Neuron (in vitro differentiated cells): ENCODE measurements at regions not wholly inside any gene's neighbourhood (a gene's known extent, or its start where the extent isn't known, plus 50 kb on each side); places are given as distances from the start of the nearest gene placed in this dataset.
"Not testable (repeated sequence)": the region's sequence is repeated elsewhere in the genome, so short reads cannot be mapped to it uniquely, and the experiment has no call there.

Experiments used
- H2AFZ ChIP-seq: one replicate; pipeline ENCODE4 v1.6.1; 2013; ENCODE audit warnings: low read depth, mild to moderate bottlenecking, inconsistent platforms, low read length, moderate library complexity
- H3K27me3 ChIP-seq: one replicate; pipeline ENCODE4 v1.6.1; 2013; ENCODE audit warnings: low read length; ENCODE audit not compliant: insufficient read depth
- H3K36me3 ChIP-seq: one replicate; pipeline ENCODE4 v1.6.1; 2013; ENCODE audit warnings: low read length; ENCODE audit not compliant: insufficient read depth
- H3K4me1 ChIP-seq: one replicate; pipeline ENCODE4 v1.6.1; 2013; ENCODE audit warnings: low read length; ENCODE audit not compliant: insufficient read depth
- H3K4me3 ChIP-seq: 2 replicates; pipeline ENCODE4 v1.5.1; 2013; ENCODE audit warnings: mild to moderate bottlenecking, low read length, moderate library complexity
- H3K9me3 ChIP-seq: one replicate; pipeline ENCODE4 v1.6.1; 2013; ENCODE audit warnings: low read length

DNA sequence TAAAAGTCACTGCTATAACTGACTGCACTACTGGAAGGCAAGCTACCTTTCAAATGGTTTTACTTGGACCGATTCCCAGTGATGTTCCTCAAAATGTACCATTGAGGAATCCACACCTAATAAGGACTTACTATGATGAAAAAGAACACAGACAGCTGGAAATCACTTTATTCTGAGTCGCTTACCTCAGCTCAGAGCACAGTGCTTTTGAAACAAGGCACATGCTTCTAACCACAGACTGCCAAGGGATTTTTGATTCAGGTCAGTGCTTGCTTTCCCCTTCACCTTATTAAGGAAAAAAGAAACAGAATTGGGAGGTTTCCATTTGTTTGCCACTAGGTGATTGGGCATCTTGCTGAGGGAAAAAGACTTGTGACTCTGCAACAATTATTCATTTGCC lies 707.5 kb upstream of the FSHR start:
- H3K4me1 ChIP-seq = peaks cover 6% of the 10 kb centered on the region
- no peaks in the 10 kb centered on the region for H3K27me3 ChIP-seq
- no peaks in the 10 kb centered on the region for H3K9me3 ChIP-seq
- H3K36me3 ChIP-seq = no peaks in the 10 kb centered on the region
- no peak overlapping the region for H2AFZ ChIP-seq
- H3K4me3 ChIP-seq = no peak overlapping the region

- peaks cover 6% of the 10 kb centered on the region for H3K4me1 ChIP-seq
- H3K27me3 ChIP-seq = no peaks in the 10 kb centered on the region
- H3K36me3 ChIP-seq = no peaks in the 10 kb centered on the region
- H3K9me3 ChIP-seq = no peaks in the 10 kb centered on the region
- H3K4me3 ChIP-seq = no peak overlapping the region
- no peak overlapping the region for H2AFZ ChIP-seq
These were observed 706.5 kb upstream of the FSHR start for GRCh38 chr2:49860834-49861233.

- Histone ChIP-seq H2AFZ (no peak overlapping the region), H3K36me3 (no peaks in the 10 kb centered on the region), H3K27me3 (no peaks in the 10 kb centered on the region), H3K9me3 (no peaks in the 10 kb centered on the region), H3K4me3 (no peak overlapping the region), H3K4me1 (peaks cover 6% of the 10 kb centered on the region)
These were observed 705.9 kb upstream of the FSHR start for GRCh38 chr2:49860170-49860569.

GRCh38 chr2:49858657-49859056 lies 704.3 kb upstream of the FSHR start:
- Histone ChIP-seq H3K36me3 (no peaks in the 10 kb centered on the region), H3K4me1 (peaks cover 6% of the 10 kb centered on the region), H3K9me3 (no peaks in the 10 kb centered on the region), H3K4me3 (no peak overlapping the region), H3K27me3 (no peaks in the 10 kb centered on the region), H2AFZ (no peak overlapping the region)

GRCh38 chr2:49858113-49858490 lies 703.8 kb upstream of the FSHR start:
- peaks cover 6% of the 10 kb centered on the region for H3K4me1 ChIP-seq
- no peak overlapping the region for H2AFZ ChIP-seq
- no peaks in the 10 kb centered on the region for H3K36me3 ChIP-seq
- H3K9me3 ChIP-seq = no peaks in the 10 kb centered on the region
- H3K4me3 ChIP-seq = no peak overlapping the region
- no peaks in the 10 kb centered on the region for H3K27me3 ChIP-seq

GRCh38 chr2:49857371-49858112 lies 703.2 kb upstream of the FSHR start:
- no peaks in the 10 kb centered on the region for H3K9me3 ChIP-seq
- no peaks in the 10 kb centered on the region for H3K36me3 ChIP-seq
- H2AFZ ChIP-seq = no peak overlapping the region
- H3K27me3 ChIP-seq = no peaks in the 10 kb centered on the region
- H3K4me3 ChIP-seq = no peak overlapping the region
- peaks cover 6% of the 10 kb centered on the region for H3K4me1 ChIP-seq

DNA sequence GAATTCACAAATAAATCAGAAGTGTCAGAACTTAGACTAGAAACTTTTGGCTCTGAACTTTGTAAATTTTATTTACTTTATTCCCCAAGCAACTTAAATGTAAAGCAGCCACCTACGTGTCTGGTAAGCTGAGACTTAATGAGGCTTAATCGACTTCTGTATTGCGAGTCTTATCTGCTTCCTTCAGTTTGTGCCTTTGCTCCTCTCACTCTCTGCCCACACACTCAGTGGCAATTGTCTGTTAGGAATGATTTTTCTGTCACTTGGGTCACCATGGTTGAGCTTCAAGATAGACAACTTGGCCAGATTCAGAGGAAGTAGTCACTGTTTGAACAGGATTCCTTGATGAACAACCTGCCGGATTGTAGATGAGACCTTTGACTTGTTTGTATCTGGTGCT lies 691.4 kb upstream of the FSHR start:
- Histone ChIP-seq H3K36me3 (no peaks in the 10 kb centered on the region), H3K4me1 (peaks cover 10% of the 10 kb centered on the region), H3K9me3 (no peaks in the 10 kb centered on the region), H3K27me3 (no peaks in the 10 kb centered on the region), H2AFZ (no peak overlapping the region), H3K4me3 (no peak overlapping the region)

- H3K4me1 ChIP-seq = peaks cover 10% of the 10 kb centered on the region
- H3K9me3 ChIP-seq = no peaks in the 10 kb centered on the region
- no peaks in the 10 kb centered on the region for H3K27me3 ChIP-seq
- no peak overlapping the region for H2AFZ ChIP-seq
- H3K36me3 ChIP-seq = no peaks in the 10 kb centered on the region
- no peak overlapping the region for H3K4me3 ChIP-seq
These were observed 690.7 kb upstream of the FSHR start for GRCh38 chr2:49845021-49845420.

DNA sequence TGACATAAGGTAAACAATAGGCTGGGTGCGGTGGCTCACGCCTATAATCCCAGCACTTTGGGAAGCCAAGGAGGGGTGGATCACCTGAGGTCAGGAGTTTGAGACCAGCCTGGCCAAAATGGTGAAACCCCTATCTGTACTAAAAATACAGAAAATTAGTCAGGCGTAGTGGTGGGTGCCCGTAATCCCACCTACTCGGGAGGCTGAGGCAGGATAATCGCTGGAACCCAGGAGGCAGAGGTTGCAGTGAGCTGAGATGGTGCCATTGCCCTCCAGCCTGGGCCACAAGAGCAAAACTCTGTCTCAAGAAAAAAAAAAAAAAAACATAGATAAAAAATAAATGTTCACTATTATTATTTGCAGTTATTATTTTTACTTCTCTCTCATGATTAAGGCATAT lies 689.8 kb upstream of the FSHR start:
- not testable (repeated sequence) for H3K36me3 ChIP-seq, H3K4me3 ChIP-seq, H3K9me3 ChIP-seq, H2AFZ ChIP-seq, H3K27me3 ChIP-seq
- peaks cover 10% of the 10 kb centered on the region for H3K4me1 ChIP-seq

DNA sequence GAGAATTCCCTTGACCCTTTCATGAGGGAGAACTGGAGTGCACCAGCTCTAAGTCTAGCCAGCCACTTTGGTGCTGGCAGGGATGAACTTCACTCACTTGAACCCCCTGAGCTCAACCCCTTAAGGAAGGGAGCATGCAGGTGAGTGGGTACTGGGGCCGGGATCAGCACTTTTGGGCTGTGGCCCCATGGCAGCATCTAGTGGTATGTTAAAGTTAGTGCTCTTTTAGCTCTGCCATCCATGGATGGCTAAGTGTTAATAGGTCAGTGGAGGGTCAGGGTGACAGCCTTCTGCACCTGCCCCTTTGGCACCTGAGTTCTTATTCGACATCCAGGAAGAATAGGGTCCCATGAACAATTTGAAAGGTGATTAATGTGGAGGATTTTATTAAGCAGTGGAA lies 689.0 kb upstream of the FSHR start:
- Histone ChIP-seq H3K4me3 (no peak overlapping the region), H2AFZ (no peak overlapping the region), H3K36me3 (no peaks in the 10 kb centered on the region), H3K9me3 (no peaks in the 10 kb centered on the region), H3K27me3 (no peaks in the 10 kb centered on the region), H3K4me1 (peaks cover 10% of the 10 kb centered on the region)

GRCh38 chr2:49840428-49840975 lies 686.2 kb upstream of the FSHR start:
- Histone ChIP-seq H3K27me3 (no peaks in the 10 kb centered on the region), H2AFZ (no peak overlapping the region), H3K4me3 (no peak overlapping the region), H3K36me3 (no peaks in the 10 kb centered on the region), H3K9me3 (no peaks in the 10 kb centered on the region), H3K4me1 (peaks cover 6% of the 10 kb centered on the region)

DNA sequence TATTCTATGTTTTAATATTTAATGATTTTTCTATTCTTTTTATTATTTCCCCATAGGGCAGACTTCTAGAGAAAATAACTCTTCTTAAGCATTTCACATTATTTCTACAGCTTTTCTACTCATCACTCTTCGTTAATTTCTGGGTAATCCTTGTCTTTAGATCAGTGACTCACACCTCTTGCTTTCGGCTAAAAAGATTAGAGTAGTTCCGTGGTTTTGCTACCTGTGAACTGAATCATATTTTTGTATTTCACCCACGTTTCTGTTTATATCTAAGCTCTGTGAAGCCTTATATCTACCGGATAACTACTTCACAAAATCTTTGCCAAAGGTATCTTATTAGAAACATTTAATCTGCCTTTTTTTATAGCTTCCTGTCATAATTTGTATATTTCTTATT lies 685.5 kb upstream of the FSHR start:
- H3K36me3 ChIP-seq = no peaks in the 10 kb centered on the region
- no peaks in the 10 kb centered on the region for H3K9me3 ChIP-seq
- no peaks in the 10 kb centered on the region for H3K27me3 ChIP-seq
- H2AFZ ChIP-seq = no peak overlapping the region
- no peak overlapping the region for H3K4me3 ChIP-seq
- H3K4me1 ChIP-seq = no peaks in the 10 kb centered on the region

- Histone ChIP-seq H3K36me3 (no peaks in the 10 kb centered on the region), H3K27me3 (no peaks in the 10 kb centered on the region), H2AFZ (no peak overlapping the region), H3K4me1 (no peaks in the 10 kb centered on the region), H3K9me3 (no peaks in the 10 kb centered on the region), H3K4me3 (no peak overlapping the region)
These were observed 683.4 kb upstream of the FSHR start for GRCh38 chr2:49837561-49838293.
